Loucy (cell line): ENCODE measurements at regions not wholly inside any gene's neighbourhood (a gene's known extent, or its start where the extent isn't known, plus 50 kb on each side); places are given as distances from the start of the nearest gene placed in this dataset.

Experiments
- H2AFZ ChIP-seq: fragments of 200-600 bp; sonication (generic); 2 replicates; pipeline ENCODE4 v1.6.0; 2016; ENCODE audit warnings: antibody characterized with exemption, mild to moderate bottlenecking, low read length, moderate library complexity
- H3F3A ChIP-seq: fragments of 200-600 bp; 2 replicates; pipeline ENCODE4 v1.6.0; 2016; ENCODE audit warnings: antibody characterized with exemption, low read depth, mild to moderate bottlenecking
- H3K27me3 ChIP-seq: fragments of 200-600 bp; sonication (generic); 2 replicates; pipeline ENCODE4 v1.6.1; 2014; ENCODE audit warnings: low read length, mild to moderate bottlenecking; ENCODE audit not compliant: insufficient read depth, poor library complexity, severe bottlenecking
- H3K36me3 ChIP-seq: fragments of 200-600 bp; sonication (generic); 2 replicates; pipeline ENCODE4 v1.6.1; 2016; ENCODE audit warnings: low read length; ENCODE audit not compliant: insufficient read depth
- H3K4me1 ChIP-seq: fragments of 200-600 bp; sonication (generic); 2 replicates; pipeline ENCODE4 v1.5.1; 2014; ENCODE audit warnings: low read length, mild to moderate bottlenecking; ENCODE audit not compliant: insufficient read depth, poor library complexity, severe bottlenecking
- H3K4me2 ChIP-seq: fragments of 200-600 bp; sonication (generic); 2 replicates; pipeline ENCODE4 v1.6.0; 2014; ENCODE audit warnings: antibody characterized with exemption, low read length, low read depth, mild to moderate bottlenecking; ENCODE audit not compliant: poor library complexity, severe bottlenecking
- H3K4me3 ChIP-seq: fragments of 200-600 bp; sonication (generic); 2 replicates; pipeline ENCODE4 v1.5.1; 2014; ENCODE audit warnings: low read length, mild to moderate bottlenecking, mixed read lengths; ENCODE audit not compliant: poor library complexity, severe bottlenecking
- H3K79me2 ChIP-seq: fragments of 200-600 bp; sonication (generic); 2 replicates; pipeline ENCODE4 v1.6.1; 2014; ENCODE audit warnings: low read length; ENCODE audit not compliant: insufficient read depth
- H3K9ac ChIP-seq: fragments of 200-600 bp; sonication (generic); 2 replicates; pipeline ENCODE4 v1.6.0; 2014; ENCODE audit warnings: mild to moderate bottlenecking, low read depth, low read length, moderate library complexity; ENCODE audit not compliant: poor library complexity, severe bottlenecking
- H3K9me2 ChIP-seq: fragments of 200-600 bp; sonication (generic); replicated peaks from 2 replicates; pipeline ENCODE4 v1.6.1; 2016; ENCODE audit warnings: low read depth, low read length, mixed read lengths
- H3K9me3 ChIP-seq: fragments of 200-600 bp; sonication (generic); 2 replicates; pipeline ENCODE4 v1.6.1; 2014; ENCODE audit warnings: mild to moderate bottlenecking, antibody characterized with exemption, low read length, low read depth; ENCODE audit not compliant: insufficient read depth
- H4K20me1 ChIP-seq: fragments of 200-600 bp; sonication (generic); 2 replicates; pipeline ENCODE4 v1.6.0; 2014; ENCODE audit warnings: antibody characterized with exemption, low read length, mild to moderate bottlenecking; ENCODE audit not compliant: insufficient read depth, poor library complexity, severe bottlenecking
- CTCF ChIP-seq: fragments of 200-600 bp; sonication (generic); conservative IDR thresholded peaks from 2 replicates; pipeline ENCODE4 v1.5.1; 2014; ENCODE audit warnings: mild to moderate bottlenecking, antibody characterized with exemption, low read length
- EZH2phosphoT487 ChIP-seq: fragments of 200-600 bp; IDR thresholded peaks from 2 replicates; pipeline ENCODE4 v1.6.1; 2018; ENCODE audit warnings: antibody characterized with exemption, mild to moderate bottlenecking, moderate library complexity, borderline replicate concordance

GRCh38 chr3:103600844-103601243 is 1166.0 kb downstream of the ZPLD1 start:
- Histone ChIP-seq H3K4me2 (no peak overlapping the region), H3K9me2 (no peaks in the 10 kb centered on the region), H3K4me1 (no peaks in the 10 kb centered on the region), H3K4me3 (no peak overlapping the region), H3K9me3 (no peaks in the 10 kb centered on the region), H3F3A (no peaks in the 10 kb centered on the region), H3K27me3 (no peaks in the 10 kb centered on the region), H2AFZ (no peak overlapping the region), H3K9ac (no peak overlapping the region), H3K79me2 (no peaks in the 10 kb centered on the region), H4K20me1 (no peaks in the 10 kb centered on the region), H3K36me3 (no peaks in the 10 kb centered on the region)
- no peak for TF ChIP-seq EZH2phosphoT487
- TF ChIP-seq CTCF = no peak

- H3F3A ChIP-seq = no peaks in the 10 kb centered on the region
- no peak overlapping the region for H3K9ac ChIP-seq
- H3K36me3 ChIP-seq = no peaks in the 10 kb centered on the region
- no peaks in the 10 kb centered on the region for H3K79me2 ChIP-seq
- no peaks in the 10 kb centered on the region for H3K9me3 ChIP-seq
- H3K9me2 ChIP-seq = no peaks in the 10 kb centered on the region
- H3K4me2 ChIP-seq = no peak overlapping the region
- no peaks in the 10 kb centered on the region for H3K4me1 ChIP-seq
- no peaks in the 10 kb centered on the region for H3K27me3 ChIP-seq
- no peak overlapping the region for H2AFZ ChIP-seq
- H3K4me3 ChIP-seq = no peak overlapping the region
- H4K20me1 ChIP-seq = no peaks in the 10 kb centered on the region
- TF ChIP-seq CTCF (no peak), EZH2phosphoT487 (no peak)
These were observed 1166.9 kb downstream of the ZPLD1 start for GRCh38 chr3:103601666-103602065.

GRCh38 chr3:103609472-103609871 is 1174.7 kb downstream of the ZPLD1 start:
- H2AFZ ChIP-seq = no peak overlapping the region
- no peaks in the 10 kb centered on the region for H4K20me1 ChIP-seq
- no peaks in the 10 kb centered on the region for H3K27me3 ChIP-seq
- no peaks in the 10 kb centered on the region for H3F3A ChIP-seq
- H3K9me2 ChIP-seq = no peaks in the 10 kb centered on the region
- no peaks in the 10 kb centered on the region for H3K9me3 ChIP-seq
- H3K4me3 ChIP-seq = no peak overlapping the region
- H3K4me1 ChIP-seq = no peaks in the 10 kb centered on the region
- no peak overlapping the region for H3K4me2 ChIP-seq
- no peak overlapping the region for H3K9ac ChIP-seq
- H3K36me3 ChIP-seq = no peaks in the 10 kb centered on the region
- TF ChIP-seq EZH2phosphoT487 (no peak), CTCF (no peak)
- no peaks in the 10 kb centered on the region for H3K79me2 ChIP-seq
